GM19351 (cell line): ENCODE measurements at regions not wholly inside any gene's neighbourhood (a gene's known extent, or its start where the extent isn't known, plus 50 kb on each side); places are given as distances from the start of the nearest gene placed in this dataset.

Source experiments
- ATAC-seq: cut with Tn5 transposase; IDR thresholded peaks from one replicate; pipeline ENCODE4 v1.9.1; 2021; ENCODE audit warnings: mild to moderate bottlenecking, moderate library complexity; ENCODE audit not compliant: unreplicated experiment

GRCh38 chr16:86681031-86681756 is 102.8 kb downstream of the FOXL1 start:
- ATAC-seq: no peak

GRCh38 chr16:86681757-86682106 is 103.4 kb downstream of the FOXL1 start:
- no peak for ATAC-seq

GRCh38 chr16:86682219-86682904 is 104.0 kb downstream of the FOXL1 start:
- ATAC-seq: no peak

GRCh38 chr16:86683441-86684194 is 105.3 kb downstream of the FOXL1 start:
- no peak for ATAC-seq

DNA sequence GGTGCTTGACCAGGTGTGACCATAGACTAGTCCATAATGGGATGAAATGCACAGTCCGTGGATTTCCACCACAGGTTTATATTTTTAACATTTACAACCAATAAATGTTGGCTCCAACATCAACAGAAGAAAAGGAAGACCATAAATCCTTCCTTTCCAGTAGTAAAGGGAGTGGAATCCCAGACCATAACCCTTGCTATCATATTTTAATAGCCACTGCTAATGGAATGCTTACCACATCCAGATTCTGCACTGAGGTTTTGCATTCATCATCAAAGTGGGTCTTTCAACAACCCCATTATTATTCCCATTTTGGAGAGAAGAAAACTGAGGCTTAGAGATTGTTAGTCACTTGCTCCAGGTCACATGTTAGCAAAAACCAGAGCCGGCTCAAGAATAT is 106.7 kb downstream of the FOXL1 start:
- ATAC-seq: no peak

GRCh38 chr16:86690970-86691369 is 112.6 kb downstream of the FOXL1 start:
- ATAC-seq: no peak

DNA sequence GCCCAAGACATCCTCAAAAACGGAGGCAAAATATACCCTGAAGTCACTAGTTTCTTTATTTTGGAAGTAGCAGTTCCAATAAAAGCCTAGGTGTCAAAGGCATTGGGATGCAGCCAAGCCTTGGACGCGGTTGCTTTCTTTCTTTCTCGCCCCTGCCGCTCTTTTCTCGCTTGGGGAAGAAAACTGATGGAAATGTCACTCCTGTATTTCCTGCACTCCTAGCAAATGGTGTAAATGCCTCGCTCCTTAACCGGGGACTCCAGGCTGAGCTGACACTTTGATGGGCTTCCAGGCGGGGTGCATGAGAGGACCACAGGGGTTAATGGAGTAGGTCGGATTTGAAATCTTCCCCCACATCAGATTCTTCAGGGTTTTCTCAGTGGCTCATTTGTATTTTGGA is 114.1 kb downstream of the FOXL1 start:
- no peak for ATAC-seq

DNA sequence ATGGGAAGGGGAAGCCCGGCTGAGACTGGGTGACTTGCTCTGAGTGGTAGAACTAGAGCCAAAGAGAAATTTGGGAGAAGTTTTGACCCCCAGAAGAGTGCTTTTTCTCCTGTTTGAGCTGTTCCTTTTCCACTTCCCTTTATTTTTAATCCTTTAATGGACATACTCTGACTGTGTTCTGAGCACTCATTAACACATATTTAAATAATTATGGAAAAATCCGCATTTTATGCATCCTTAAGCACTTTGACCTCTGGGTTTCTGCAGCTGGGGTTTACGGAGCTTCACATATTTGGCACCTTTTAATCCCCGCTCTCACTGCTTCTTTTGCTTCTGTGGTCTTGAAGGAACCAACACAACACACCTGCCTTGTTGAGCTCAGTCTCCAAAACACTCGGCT is 114.7 kb downstream of the FOXL1 start:
- ATAC-seq: no peak

DNA sequence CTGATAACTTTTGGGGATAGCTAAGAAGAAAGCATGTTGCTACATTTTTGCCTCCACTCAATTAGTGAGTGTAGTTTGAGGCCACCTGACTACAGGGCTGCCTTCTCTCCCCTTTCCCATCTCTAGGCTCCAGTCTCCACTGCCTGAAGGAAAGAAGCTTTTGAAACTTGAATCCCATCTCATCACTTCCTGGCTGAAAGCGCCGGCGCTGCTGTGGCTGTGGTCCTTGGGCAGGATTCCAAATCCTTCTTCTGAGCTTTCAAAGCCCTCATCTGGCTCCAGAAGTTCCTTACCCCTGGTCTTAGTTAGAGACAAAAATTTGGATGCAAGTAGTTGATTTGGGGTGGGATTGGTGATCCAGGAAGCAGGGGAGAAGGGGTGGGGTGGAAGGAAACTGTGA is 119.4 kb downstream of the FOXL1 start:
- ATAC-seq: no peak

GRCh38 chr16:86700046-86700945 is 121.9 kb downstream of the FOXL1 start:
- ATAC-seq: no peak

GRCh38 chr16:86701286-86701975 is 123.1 kb downstream of the FOXL1 start:
- no peak for ATAC-seq

GRCh38 chr16:86702824-86703588 is 124.7 kb downstream of the FOXL1 start:
- no peak for ATAC-seq

DNA sequence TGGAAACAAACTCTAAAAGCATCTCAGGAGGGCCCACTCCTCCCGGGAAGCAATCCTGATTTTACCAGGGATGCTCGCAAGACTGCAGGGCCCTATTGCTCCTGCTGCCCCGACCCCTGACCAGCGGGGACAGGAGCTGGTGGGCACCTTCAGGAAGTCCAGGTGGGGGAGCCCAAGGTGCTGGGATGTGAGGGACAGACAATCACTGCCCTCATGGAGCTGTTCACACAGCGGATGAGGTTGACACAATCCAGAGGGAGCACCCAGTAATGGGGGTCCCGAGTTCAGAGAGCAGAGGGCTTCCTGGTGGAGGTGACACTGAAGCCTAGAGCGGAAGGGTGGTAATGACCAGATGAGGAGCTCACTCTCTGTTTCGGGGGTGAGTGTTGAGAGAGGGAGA is 126.2 kb downstream of the FOXL1 start:
- ATAC-seq: no peak

DNA sequence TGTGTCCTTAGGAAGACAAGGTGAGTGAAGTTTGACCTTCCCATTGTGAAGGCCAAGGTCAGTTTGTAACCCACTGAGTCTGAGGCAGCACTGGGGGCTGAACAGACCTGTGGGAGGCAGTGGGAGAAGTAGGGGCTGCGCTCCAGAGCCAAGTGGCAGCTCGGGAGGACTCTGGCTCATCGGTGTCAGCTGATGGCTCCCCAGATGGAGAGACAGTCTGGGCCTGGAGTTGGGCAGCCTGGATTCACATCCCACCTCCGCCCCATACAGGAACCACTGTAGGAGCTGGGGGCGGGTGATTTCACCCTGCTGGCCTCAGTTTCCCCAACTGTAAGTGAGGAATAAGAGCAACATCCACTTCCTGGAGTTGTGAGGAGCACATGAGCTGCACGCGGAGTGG is 128.4 kb downstream of the FOXL1 start:
- no peak for ATAC-seq

DNA sequence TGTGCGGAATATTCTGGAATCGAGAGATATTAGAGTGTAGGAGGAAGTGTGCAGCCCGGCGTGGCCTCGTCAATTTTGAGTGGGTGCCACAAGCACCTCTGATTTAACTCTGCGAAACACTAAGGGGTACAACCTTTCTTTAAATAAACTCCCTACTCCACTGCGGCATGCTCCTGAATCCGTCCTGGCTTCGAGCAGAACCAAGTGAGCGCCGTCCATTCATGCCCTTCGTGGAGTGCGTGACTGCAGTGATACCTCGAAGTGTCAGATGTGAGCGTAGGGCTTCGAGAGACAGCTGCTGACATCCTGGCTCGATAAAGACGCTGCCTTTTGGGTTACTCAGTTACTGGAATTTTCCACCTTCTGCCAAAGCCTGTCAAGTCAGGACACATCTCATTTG is 128.8 kb downstream of the FOXL1 start:
- no peak for ATAC-seq

DNA sequence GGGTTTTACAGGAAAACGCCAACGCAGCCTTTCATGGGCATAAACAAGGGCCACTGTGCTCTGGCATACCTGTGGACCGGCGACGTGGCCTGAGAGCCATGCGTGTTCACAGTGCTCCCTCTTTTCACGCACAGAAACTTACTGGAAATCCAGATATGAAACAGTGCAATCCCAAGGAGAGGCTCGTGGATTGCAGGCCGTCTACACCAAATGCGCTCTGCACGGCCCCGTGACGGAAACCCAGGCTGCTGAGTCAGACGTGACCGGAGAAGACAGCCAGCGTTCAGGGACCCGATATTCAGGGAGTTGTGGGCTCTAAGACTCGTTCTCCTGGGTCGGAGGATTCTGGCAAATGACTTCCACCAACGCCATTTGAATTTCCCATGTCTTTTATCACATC is 129.2 kb downstream of the FOXL1 start:
- ATAC-seq: no peak

- ATAC-seq: no peak
Measured at GRCh38 chr16:86708431-86708830, 130.1 kb downstream of the FOXL1 start.

DNA sequence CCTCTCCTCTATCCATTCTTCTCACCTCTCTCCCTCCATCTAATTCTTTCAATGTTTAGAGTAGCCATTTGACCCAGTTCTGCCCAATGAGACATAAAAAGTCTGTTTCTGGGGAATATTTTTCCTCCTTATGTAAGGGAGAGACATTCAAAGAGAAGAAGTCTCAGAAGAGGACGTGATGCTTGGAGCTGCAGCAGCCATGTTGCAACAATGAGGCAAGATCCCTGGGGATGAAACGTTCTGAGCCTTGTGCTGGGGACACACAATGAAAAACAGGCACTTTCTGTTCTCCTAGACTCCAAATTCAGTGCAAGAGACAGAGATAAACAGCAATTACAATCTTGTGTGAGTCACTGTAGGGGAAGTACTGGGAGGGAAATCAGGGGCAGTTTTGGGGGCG is 130.8 kb downstream of the FOXL1 start:
- no peak for ATAC-seq

DNA sequence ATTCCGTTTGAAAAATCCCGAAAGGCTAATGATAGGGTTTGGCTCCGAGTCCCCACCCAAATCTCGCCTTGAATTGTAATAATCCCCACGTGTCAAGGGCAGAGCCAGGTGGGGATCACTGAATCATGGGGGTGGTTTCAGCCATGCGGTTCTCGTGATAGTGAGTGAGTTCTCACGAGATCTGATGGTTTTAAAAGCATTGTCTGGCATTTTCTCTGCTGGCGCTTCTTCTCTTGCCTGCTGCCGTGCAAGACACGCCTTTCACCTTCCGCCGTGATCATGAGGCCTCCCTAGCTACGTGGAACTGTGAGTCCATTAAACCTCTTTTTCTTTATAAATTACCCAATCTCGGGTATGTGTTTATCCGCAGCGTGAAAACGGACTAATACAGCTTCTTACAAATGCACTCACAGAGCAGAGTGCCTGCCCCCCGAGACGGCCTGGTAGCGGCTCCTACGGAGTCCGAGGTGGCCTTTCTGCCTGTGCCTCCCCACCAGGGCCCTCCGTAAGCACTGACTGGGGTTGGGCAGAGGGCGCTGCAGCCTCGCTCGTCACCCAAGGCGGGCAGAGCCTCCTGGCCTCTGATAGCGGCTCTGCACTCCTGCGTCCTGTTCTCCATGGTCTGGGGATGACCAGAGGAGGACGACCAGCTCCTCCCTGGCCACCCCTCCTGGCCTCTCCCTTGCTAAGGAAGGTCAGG is 131.7 kb downstream of the FOXL1 start:
- no peak for ATAC-seq
